Heart left ventricle (tissue), 16 donors: ENCODE measurements at regions not wholly inside any gene's neighbourhood (a gene's known extent, or its start where the extent isn't known, plus 50 kb on each side); places are given as distances from the start of the nearest gene placed in this dataset.
A peak's percentile ranks its signal among the peaks of the same experiment; 100 is the strongest.

ENCODE experiments used
- ATAC-seq, 4 donors: fragments of 200-7000 bp; cut with Tn5 transposase; one replicate each; pipeline ENCODE4 v1.9.1; 2020 to 2022; ENCODE audit warnings: moderate library complexity in 4 of 4, mild to moderate bottlenecking in 3 of 4, moderate number of reproducible peaks in 1 of 4
- DNase-seq, 5 donors: peaks; one replicate each; pipeline ENCODE4 v3.0.0-alpha.2; 2020
- H3K27ac ChIP-seq, 12 donors: fragments of 200-600 bp; sonication (generic) in 4 of 12; one replicate each; pipeline versions ENCODE4 v1.5.0 to v1.8.0; 2016 to 2022; ENCODE audit warnings: mild to moderate bottlenecking in 2 of 12
- H3K27me3 ChIP-seq, 9 donors: fragments of 200-600 bp; sonication (generic) in 2 of 9; one replicate each; pipeline versions ENCODE4 v1.5.1 to v1.8.0; 2016 to 2022; ENCODE audit warnings: mild to moderate bottlenecking in 3 of 9
- H3K36me3 ChIP-seq, 9 donors: fragments of 200-600 bp; sonication (generic) in 2 of 9; one replicate each; pipeline versions ENCODE4 v1.5.0 to v1.8.0; 2018 to 2022; ENCODE audit warnings: mild to moderate bottlenecking in 2 of 9
- H3K4me1 ChIP-seq, 12 donors: fragments of 200-600 bp; sonication (generic) in 4 of 12; one replicate each; pipeline versions ENCODE4 v1.5.0 to v1.8.0; 2016 to 2022; ENCODE audit warnings: mild to moderate bottlenecking in 3 of 12
- H3K4me3 ChIP-seq, 12 donors: fragments of 200-600 bp; sonication (generic) in 4 of 12; one replicate each; pipeline versions ENCODE4 v1.5.0 to v1.8.0; 2017 to 2022; ENCODE audit warnings: mild to moderate bottlenecking in 9 of 12, moderate library complexity in 4 of 12
- H3K9me3 ChIP-seq, 12 donors: fragments of 200-600 bp; sonication (generic) in 4 of 12; one replicate each; pipeline versions ENCODE4 v1.5.0 to v1.8.0; 2016 to 2022; ENCODE audit warnings: mild to moderate bottlenecking in 1 of 12
- CTCF ChIP-seq, 12 donors: fragments of 200-600 bp; sonication (generic) in 4 of 12; IDR thresholded peaks; one replicate each; pipeline versions ENCODE4 v1.5.0 to v1.8.0; 2018 to 2022; ENCODE audit warnings: antibody characterized with exemption in 12 of 12, mild to moderate bottlenecking in 5 of 12
- POLR2A ChIP-seq, 2 donors: fragments of 450-650 bp; IDR thresholded peaks; one replicate each; pipeline ENCODE4 v1.6.1; 2017; ENCODE audit warnings: antibody characterized with exemption in 2 of 2, mild to moderate bottlenecking in 2 of 2, moderate library complexity in 2 of 2
- WGBS, 4 donors: extraction: QIAGEN DNeasy Blood & Tissue Kit in 2 of 4; methylation state at CpG; one replicate each; pipeline versions ENCODE4 v1.1.5 to v1.1.7; 2013 to 2018; 5-methylcytosine and 5-hydroxymethylcytosine counted together
- intact Hi-C, 10 donors: fragments of 100-400 bp; cut with DNase I; formaldehyde crosslinking; loops; one replicate each; pipeline versions ENCODE4 v1.11.1 to v1.14.2; 2022
- donor health status: ischemic (EF 13 %, LVEDD 7.1; RV severe dilation, severe dysfunction).
- donor health status: healthy with polysubstance abuse.
- donor health status: DM: no; HTN: yes; CAD: no.
- donor health status: DM: no; HTN: no; CAD: no.
- donor health status: ischemic (EF 25% LVEDD 6.9; RV normal size, moderate dysfunction).
- donor health status: ischemic (EF 25% LVEDD 5.7; RV mildly dilated, moderate dysfunction).
- donor health status: healthy.
- donor health status: DM: yes; HTN: yes; CAD: no.
- donor health status: ischemic (EF 35%, LVEDD 5.7; RV mildly dilated, moderate dysfunction).
- donor health status: nonischemic (EF 11% LVEDD 7.7; RV severe dilation, severe dysfunction).
- donor health status: DM: yes; HTN: yes; CAD: no.
- donor health status: PGD.
- donor health status: ischemic (EF 29% LVEDD 5.4; RV normal size, mild dysfunction).
- donor health status: nonischemic (EF 23%, LVEDD 6.1; RV moderate dilation, normal function).

GRCh38 chr3:193833592-193833991 is 240.6 kb downstream of the OPA1 start:
- Histone ChIP-seq H3K4me1 (peaks cover 0 to 34% (median 13%) of the 10 kb centered on the region in 12 donors), H3K4me3 (no peak overlapping the region), H3K9me3 (no peaks in the 10 kb centered on the region), H3K27ac (peak overlapping the region in 6 of 12 donors; percentile 13 to 68 (median 52)), H3K27me3 (peaks cover 0 to 6% (median 0%) of the 10 kb centered on the region in 9 donors), H3K36me3 (no peaks in the 10 kb centered on the region)
- intact Hi-C loops, result no loop called here
- 95 to 98% (median 96%) methylated on average over 11 of the region's 11 CpGs for WGBS, 4 donors
- ATAC-seq (no peak), DNase-seq (no peak)
- TF ChIP-seq CTCF (IDR thresholded peaks at IDR 0.05) (no peak), POLR2A (IDR thresholded peaks at IDR 0.05) (no peak)

- DNase-seq (no peak), ATAC-seq (no peak)
- no peaks in the 10 kb centered on the region for H3K36me3 ChIP-seq
- peaks cover 0 to 6% (median 0%) of the 10 kb centered on the region in 9 donors for H3K27me3 ChIP-seq
- no peak overlapping the region for H3K4me3 ChIP-seq
- intact Hi-C loops, result no loop called here
- H3K4me1 ChIP-seq, result peaks cover 0 to 34% (median 13%) of the 10 kb centered on the region in 12 donors
- TF ChIP-seq CTCF (IDR thresholded peaks at IDR 0.05), result no peak
- TF ChIP-seq POLR2A (IDR thresholded peaks at IDR 0.05), result no peak
- no peak overlapping the region for H3K27ac ChIP-seq
- 97 to 98% (median 98%) methylated on average over 6 of the region's 6 CpGs for WGBS, 4 donors
- H3K9me3 ChIP-seq, result no peaks in the 10 kb centered on the region
Observed at GRCh38 chr3:193835414-193835813, 242.4 kb downstream of the OPA1 start.

- Histone ChIP-seq H3K27ac (no peak overlapping the region), H3K9me3 (no peaks in the 10 kb centered on the region), H3K4me3 (no peak overlapping the region), H3K4me1 (peaks cover 0 to 35% (median 13%) of the 10 kb centered on the region in 12 donors), H3K36me3 (no peaks in the 10 kb centered on the region), H3K27me3 (peaks cover 0 to 6% (median 0%) of the 10 kb centered on the region in 9 donors)
- ATAC-seq (no peak), DNase-seq (no peak)
- TF ChIP-seq POLR2A (IDR thresholded peaks at IDR 0.05) (no peak), CTCF (IDR thresholded peaks at IDR 0.05) (no peak)
- intact Hi-C loops, result no loop called here
- WGBS, 4 donors, result 50 to 95% (median 84%) methylated on average over 1 to 2 of the region's 2 CpGs
Observed at GRCh38 chr3:193836511-193836910, 243.5 kb downstream of the OPA1 start.

GRCh38 chr3:193836918-193837317 is 243.9 kb downstream of the OPA1 start:
- TF ChIP-seq POLR2A (IDR thresholded peaks at IDR 0.05) (no peak), CTCF (IDR thresholded peaks at IDR 0.05) (no peak)
- Histone ChIP-seq H3K27ac (no peak overlapping the region), H3K4me3 (no peak overlapping the region), H3K4me1 (peaks cover 0 to 34% (median 12%) of the 10 kb centered on the region in 12 donors), H3K9me3 (no peaks in the 10 kb centered on the region), H3K27me3 (peaks cover 0 to 6% (median 0%) of the 10 kb centered on the region in 9 donors), H3K36me3 (no peaks in the 10 kb centered on the region)
- 73 to 78% (median 77%) methylated on average over 7 of the region's 7 CpGs for WGBS, 4 donors
- DNase-seq (no peak), ATAC-seq (no peak)
- intact Hi-C loops, result no loop called here
